ENCODE measurements at regions not wholly inside any gene's neighbourhood (a gene's known extent, or its start where the extent isn't known, plus 50 kb on each side); places are given as distances from the start of the nearest gene placed in this dataset.

GRCh38 chr5:97580746-97581145, 397.7 kb upstream of the RIOK2 start:
- no peaks in the 10 kb centered on the region for H3K27me3 ChIP-seq (replicated peaks; ENCODE audit: control insufficient read depth, insufficient read depth, low read length)
- TF ChIP-seq CTCF (IDR thresholded peaks at IDR 0.05; ENCODE audit: insufficient read depth in 1 of 2, low read depth in 1 of 2, low read length in 1 of 2, severe bottlenecking in 1 of 2, unreplicated experiment in 1 of 2) = no peak
- intact Hi-C loops (cut with micrococcal nuclease; ENCODE audit: unreplicated experiment) = no loop called here
- H3K4me1 ChIP-seq = no peaks in the 10 kb centered on the region
- peaks cover 9% of the 10 kb centered on the region for H3K9me3 Mint-ChIP-seq (ENCODE audit: unreplicated experiment)
- no peak for DNase-seq
- no peaks in the 10 kb centered on the region for H3K36me3 ChIP-seq (ENCODE audit: control insufficient read depth, insufficient read depth, low read length)
- H3K9me3 ChIP-seq = no peaks in the 10 kb centered on the region
- CTCF ChIA-PET = no interaction called here
- H3K27me3 Mint-ChIP-seq (ENCODE audit: insufficient read depth, unreplicated experiment) = no peaks in the 10 kb centered on the region
- no peaks in the 10 kb centered on the region for H3K36me3 Mint-ChIP-seq (ENCODE audit: insufficient read depth, unreplicated experiment)
- no TSS peak for BruUV-seq (replicated peaks)
- POLR2A ChIA-PET = no interaction called here
- no peaks in the 10 kb centered on the region for H3K4me1 Mint-ChIP-seq (ENCODE audit: low read depth, unreplicated experiment)
- no peak overlapping the region for H3K4me3 ChIP-seq (ENCODE audit: low read depth, low read length)
- no peak overlapping the region for H3K4me3 Mint-ChIP-seq (ENCODE audit: unreplicated experiment)
- H3K27ac Mint-ChIP-seq (ENCODE audit: unreplicated experiment) = no peak overlapping the region

GRCh38 chr5:97591781-97592180, 408.7 kb upstream of the RIOK2 start:
- ChIA-PET POLR2A (no interaction called here), CTCF (no interaction called here)
- Mint-ChIP-seq H3K27me3 (ENCODE audit: insufficient read depth, unreplicated experiment) (no peaks in the 10 kb centered on the region), H3K36me3 (ENCODE audit: insufficient read depth, unreplicated experiment) (no peaks in the 10 kb centered on the region), H3K27ac (ENCODE audit: unreplicated experiment) (no peak overlapping the region), H3K4me3 (ENCODE audit: unreplicated experiment) (no peak overlapping the region), H3K4me1 (ENCODE audit: low read depth, unreplicated experiment) (no peaks in the 10 kb centered on the region), H3K9me3 (ENCODE audit: unreplicated experiment) (peaks cover 11% of the 10 kb centered on the region)
- DNase-seq = no peak
- Histone ChIP-seq H3K27me3 (replicated peaks; ENCODE audit: control insufficient read depth, insufficient read depth, low read length) (no peaks in the 10 kb centered on the region), H3K4me1 (no peaks in the 10 kb centered on the region), H3K4me3 (ENCODE audit: low read depth, low read length) (no peak overlapping the region), H3K36me3 (ENCODE audit: control insufficient read depth, insufficient read depth, low read length) (no peaks in the 10 kb centered on the region), H3K9me3 (no peaks in the 10 kb centered on the region)
- BruUV-seq (replicated peaks) = no TSS peak
- no peak for TF ChIP-seq CTCF (IDR thresholded peaks at IDR 0.05; ENCODE audit: insufficient read depth in 1 of 2, low read depth in 1 of 2, low read length in 1 of 2, severe bottlenecking in 1 of 2, unreplicated experiment in 1 of 2)
- intact Hi-C loops (cut with micrococcal nuclease; ENCODE audit: unreplicated experiment) = no loop called here

GRCh38 chr5:97600486-97600885, 417.4 kb upstream of the RIOK2 start:
- POLR2A ChIA-PET = no interaction called here
- intact Hi-C loops (cut with micrococcal nuclease; ENCODE audit: unreplicated experiment) = no loop called here
- no peaks in the 10 kb centered on the region for H3K4me1 ChIP-seq
- H3K36me3 ChIP-seq (ENCODE audit: control insufficient read depth, insufficient read depth, low read length) = no peaks in the 10 kb centered on the region
- no peaks in the 10 kb centered on the region for H3K27me3 ChIP-seq (replicated peaks; ENCODE audit: control insufficient read depth, insufficient read depth, low read length)
- no TSS peak for BruUV-seq (replicated peaks)
- no peaks in the 10 kb centered on the region for H3K4me1 Mint-ChIP-seq (ENCODE audit: low read depth, unreplicated experiment)
- H3K36me3 Mint-ChIP-seq (ENCODE audit: insufficient read depth, unreplicated experiment) = no peaks in the 10 kb centered on the region
- no peaks in the 10 kb centered on the region for H3K27me3 Mint-ChIP-seq (ENCODE audit: insufficient read depth, unreplicated experiment)
- no peaks in the 10 kb centered on the region; the same call in 1 of the 2 replicates for H3K9me3 ChIP-seq
- no peak overlapping the region for H3K4me3 Mint-ChIP-seq (ENCODE audit: unreplicated experiment)
- CTCF ChIA-PET = no interaction called here
- DNase-seq = no peak
- H3K9me3 Mint-ChIP-seq (ENCODE audit: unreplicated experiment) = peaks cover 21% of the 10 kb centered on the region
- H3K4me3 ChIP-seq (ENCODE audit: low read depth, low read length) = no peak overlapping the region
- no peak for TF ChIP-seq CTCF (IDR thresholded peaks at IDR 0.05; ENCODE audit: insufficient read depth in 1 of 2, low read depth in 1 of 2, low read length in 1 of 2, severe bottlenecking in 1 of 2, unreplicated experiment in 1 of 2)
- no peak overlapping the region for H3K27ac Mint-ChIP-seq (ENCODE audit: unreplicated experiment)
